Stimulated activated CD8-positive, alpha-beta memory T cell treated with anti-CD3 and anti-CD28 coated beads, Interleukin-7, amount 100 ng/mL, for 1 hour (primary cell): ENCODE measurements at regions not wholly inside any gene's neighbourhood (a gene's known extent, or its start where the extent isn't known, plus 50 kb on each side); places are given as distances from the start of the nearest gene placed in this dataset.

ENCODE experiments used
- DNase-seq, 2 donors: peaks; one replicate each; pipeline ENCODE4 v3.0.0-alpha.2; 2020; ENCODE audit warnings: low read depth in 2 of 2

GRCh38 chr11:80086496-80087055 is 645.7 kb upstream of the TENM4 start:
- no peak for DNase-seq

GRCh38 chr11:80085563-80085962 is 644.7 kb upstream of the TENM4 start:
- DNase-seq, result no peak

GRCh38 chr11:80084608-80085007 is 643.8 kb upstream of the TENM4 start:
- no peak for DNase-seq

- no peak for DNase-seq
These were observed 642.7 kb upstream of the TENM4 start for GRCh38 chr11:80083531-80083951.

- no peak for DNase-seq
These were observed 641.6 kb upstream of the TENM4 start for GRCh38 chr11:80082406-80082805.

GRCh38 chr11:80077113-80077512 is 636.3 kb upstream of the TENM4 start:
- DNase-seq, result no peak

- DNase-seq, result no peak
These were observed 634.0 kb upstream of the TENM4 start for GRCh38 chr11:80074837-80075236.

- no peak for DNase-seq
These were observed 625.5 kb upstream of the TENM4 start for GRCh38 chr11:80066291-80066690.

GRCh38 chr11:80065086-80065485 is 624.3 kb upstream of the TENM4 start:
- no peak for DNase-seq

- DNase-seq, result no peak
These were observed 620.2 kb upstream of the TENM4 start for GRCh38 chr11:80061056-80061455.

- no peak for DNase-seq
These were observed 613.8 kb upstream of the TENM4 start for GRCh38 chr11:80054582-80055165.

GRCh38 chr11:80048513-80048912 is 607.7 kb upstream of the TENM4 start:
- no peak for DNase-seq

- no peak for DNase-seq
These were observed 600.5 kb upstream of the TENM4 start for GRCh38 chr11:80041136-80042000.

GRCh38 chr11:80034801-80035200 is 594.0 kb upstream of the TENM4 start:
- DNase-seq, result no peak

GRCh38 chr11:80031014-80031600 is 590.3 kb upstream of the TENM4 start:
- DNase-seq, result no peak

GRCh38 chr11:80028998-80029397 is 588.2 kb upstream of the TENM4 start:
- no peak for DNase-seq

GRCh38 chr11:80024119-80024518 is 583.3 kb upstream of the TENM4 start:
- DNase-seq, result no peak

GRCh38 chr11:80023386-80023785 is 582.6 kb upstream of the TENM4 start:
- DNase-seq, result no peak

GRCh38 chr11:80010536-80010935 is 569.7 kb upstream of the TENM4 start:
- DNase-seq, result no peak

- DNase-seq, result no peak
These were observed 568.3 kb upstream of the TENM4 start for GRCh38 chr11:80009081-80009480.

- DNase-seq, result no peak
These were observed 566.8 kb upstream of the TENM4 start for GRCh38 chr11:80007616-80008015.

GRCh38 chr11:79990141-79990540 is 549.3 kb upstream of the TENM4 start:
- no peak for DNase-seq

GRCh38 chr11:79982185-79982584 is 541.4 kb upstream of the TENM4 start:
- no peak for DNase-seq
